ENCODE measurements at regions not wholly inside any gene's neighbourhood (a gene's known extent, or its start where the extent isn't known, plus 50 kb on each side); places are given as distances from the start of the nearest gene placed in this dataset.

GRCh38 chr5:3380689-3381088 lies 214.9 kb upstream of the IRX1 start:
- in situ Hi-C loops (cut with MboI; ENCODE audit: low sequenced_read_pairs, unreplicated experiment): no loop called here
- TF ChIP-seq, protein P1, sequence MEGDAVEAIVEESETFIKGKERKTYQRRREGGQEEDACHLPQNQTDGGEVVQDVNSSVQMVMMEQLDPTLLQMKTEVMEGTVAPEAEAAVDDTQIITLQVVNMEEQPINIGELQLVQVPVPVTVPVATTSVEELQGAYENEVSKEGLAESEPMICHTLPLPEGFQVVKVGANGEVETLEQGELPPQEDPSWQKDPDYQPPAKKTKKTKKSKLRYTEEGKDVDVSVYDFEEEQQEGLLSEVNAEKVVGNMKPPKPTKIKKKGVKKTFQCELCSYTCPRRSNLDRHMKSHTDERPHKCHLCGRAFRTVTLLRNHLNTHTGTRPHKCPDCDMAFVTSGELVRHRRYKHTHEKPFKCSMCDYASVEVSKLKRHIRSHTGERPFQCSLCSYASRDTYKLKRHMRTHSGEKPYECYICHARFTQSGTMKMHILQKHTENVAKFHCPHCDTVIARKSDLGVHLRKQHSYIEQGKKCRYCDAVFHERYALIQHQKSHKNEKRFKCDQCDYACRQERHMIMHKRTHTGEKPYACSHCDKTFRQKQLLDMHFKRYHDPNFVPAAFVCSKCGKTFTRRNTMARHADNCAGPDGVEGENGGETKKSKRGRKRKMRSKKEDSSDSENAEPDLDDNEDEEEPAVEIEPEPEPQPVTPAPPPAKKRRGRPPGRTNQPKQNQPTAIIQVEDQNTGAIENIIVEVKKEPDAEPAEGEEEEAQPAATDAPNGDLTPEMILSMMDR (IDR thresholded peaks at IDR 0.05; ENCODE audit: borderline replicate concordance, control extremely low read depth, extremely low read depth, insufficient read depth, missing control alignments): no peak
- no peak for DNase-seq (ENCODE audit: low spot score)

GRCh38 chr5:3377831-3378230 lies 217.8 kb upstream of the IRX1 start:
- DNase-seq (ENCODE audit: low spot score): no peak
- in situ Hi-C loops (cut with MboI; ENCODE audit: low sequenced_read_pairs, unreplicated experiment): no loop called here
- TF ChIP-seq, protein P1 (IDR thresholded peaks at IDR 0.05; ENCODE audit: borderline replicate concordance, control extremely low read depth, extremely low read depth, insufficient read depth, missing control alignments): no peak

GRCh38 chr5:3377176-3377575 lies 218.5 kb upstream of the IRX1 start:
- TF ChIP-seq, protein P1 (IDR thresholded peaks at IDR 0.05; ENCODE audit: borderline replicate concordance, control extremely low read depth, extremely low read depth, insufficient read depth, missing control alignments): no peak

GRCh38 chr5:3376611-3377010 lies 219.0 kb upstream of the IRX1 start:
- no peak for DNase-seq (ENCODE audit: low spot score)
- in situ Hi-C loops (cut with MboI; ENCODE audit: low sequenced_read_pairs, unreplicated experiment): no loop called here
- TF ChIP-seq, protein P1 (IDR thresholded peaks at IDR 0.05; ENCODE audit: borderline replicate concordance, control extremely low read depth, extremely low read depth, insufficient read depth, missing control alignments): no peak

More at GRCh38 chr5:3377176-3377575, 218.5 kb upstream of the IRX1 start:
- DNase-seq (ENCODE audit: low spot score): no peak
- in situ Hi-C loops (cut with MboI; ENCODE audit: low sequenced_read_pairs, unreplicated experiment): no loop called here

DNA sequence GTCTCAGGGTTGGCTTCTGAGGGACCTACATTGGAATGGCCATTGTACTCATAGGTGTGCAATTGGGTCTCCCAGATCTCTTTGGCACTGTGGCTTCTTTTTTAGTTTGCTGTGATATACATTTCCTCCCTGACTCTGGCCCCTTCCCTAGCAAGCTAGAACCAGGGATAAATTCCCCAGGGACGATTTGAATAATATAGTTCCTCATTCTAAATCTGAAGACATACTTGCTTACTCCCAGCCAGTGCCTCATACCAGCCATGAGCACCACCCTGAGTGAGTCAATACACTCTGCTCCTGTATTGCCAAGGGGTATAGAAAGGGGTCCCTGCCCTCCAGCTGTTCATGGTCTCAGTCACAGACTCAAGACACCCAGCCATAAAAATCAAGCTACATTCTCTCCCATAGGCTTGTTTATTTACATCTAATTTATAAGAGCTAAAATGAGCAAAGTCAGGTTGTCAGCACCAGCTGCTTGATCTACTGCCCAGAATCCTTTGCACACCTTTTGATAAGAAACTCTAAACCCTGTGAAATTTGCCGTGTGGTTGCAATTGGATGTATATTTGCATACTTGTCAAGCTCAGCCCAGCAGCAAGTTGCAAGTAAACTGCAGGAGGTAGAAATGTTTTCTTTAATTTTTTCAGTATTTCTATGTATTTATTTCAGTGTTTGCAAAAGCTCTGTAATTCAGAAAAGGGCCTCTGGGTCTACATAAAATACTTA lies 219.9 kb upstream of the IRX1 start:
- TF ChIP-seq, protein P1 (IDR thresholded peaks at IDR 0.05; ENCODE audit: borderline replicate concordance, control extremely low read depth, extremely low read depth, insufficient read depth, missing control alignments): no peak
- in situ Hi-C loops (cut with MboI; ENCODE audit: low sequenced_read_pairs, unreplicated experiment): no loop called here
- DNase-seq (ENCODE audit: low spot score): no peak

DNA sequence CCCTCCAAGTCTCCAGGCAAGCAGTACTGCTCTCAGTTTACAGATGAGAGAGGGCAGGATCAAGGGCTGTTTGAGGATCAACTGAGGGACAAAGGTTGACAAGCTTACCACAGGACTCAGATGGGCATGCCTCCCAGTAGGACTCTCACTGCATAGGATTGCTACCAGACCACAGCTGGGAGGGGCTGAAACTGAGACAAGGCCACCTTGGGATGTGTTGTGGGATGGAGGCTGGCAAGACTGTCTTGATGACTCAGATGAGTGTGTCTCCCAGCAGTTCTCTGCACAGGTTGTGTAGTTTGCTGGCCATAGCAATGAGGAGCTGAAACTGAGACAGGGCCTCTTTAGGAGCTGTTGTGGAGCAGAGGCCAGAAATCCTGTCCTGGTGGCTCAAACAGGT lies 222.2 kb upstream of the IRX1 start:
- in situ Hi-C loops (cut with MboI; ENCODE audit: low sequenced_read_pairs, unreplicated experiment): no loop called here
- no peak for DNase-seq (ENCODE audit: low spot score)
- TF ChIP-seq, protein P1 (IDR thresholded peaks at IDR 0.05; ENCODE audit: borderline replicate concordance, control extremely low read depth, extremely low read depth, insufficient read depth, missing control alignments): no peak
